HCT116 (cell line): ENCODE measurements at regions not wholly inside any gene's neighbourhood (a gene's known extent, or its start where the extent isn't known, plus 50 kb on each side); places are given as distances from the start of the nearest gene placed in this dataset.
A peak's percentile ranks its signal among the peaks of the same experiment; 100 is the strongest.

Experiments
- EZH2 ChIP-seq: fragments of 200-600 bp; sonication (generic); IDR thresholded peaks from 2 replicates; pipeline ENCODE4 v1.6.1; 2017; ENCODE audit warnings: antibody characterized with exemption, mixed run types
- EZH2phosphoT487 ChIP-seq: fragments of 200-600 bp; IDR thresholded peaks from 2 replicates; pipeline ENCODE4 v1.6.1; 2018; ENCODE audit warnings: antibody characterized with exemption, borderline replicate concordance
- FOSL1 ChIP-seq: IDR thresholded peaks from 2 replicates; pipeline ENCODE4 v1.6.1; 2012; ENCODE audit warnings: low read depth
- JUND ChIP-seq: IDR thresholded peaks from 2 replicates; pipeline ENCODE4 v1.6.1; 2012
- SP1 ChIP-seq: IDR thresholded peaks from 2 replicates; pipeline ENCODE4 v1.6.1; 2012; ENCODE audit warnings: low read depth
- TCF7L2 ChIP-seq: IDR thresholded peaks from 2 replicates; pipeline ENCODE4 v1.7.0; 2011; ENCODE audit warnings: borderline replicate concordance, inconsistent platforms; ENCODE audit not compliant: insufficient read depth, insufficient read length; ENCODE audit errors: extremely low read depth
- ZFX ChIP-seq: fragments of 450-650 bp; IDR thresholded peaks from 2 replicates; pipeline ENCODE4 v1.6.1; 2017
- ZNF274 ChIP-seq: fragments of 200-500 bp; sonication (Bioruptor generic); IDR thresholded peaks from 2 replicates; pipeline ENCODE4 v1.6.1; 2014; ENCODE audit warnings: mild to moderate bottlenecking, low read depth, low read length, inconsistent platforms
- TF ChIP-seq, protein P1 (sequence below), 3 experiments: fragments of 200-600 bp in 1 of 3; sonication (generic) in 1 of 3; IDR thresholded peaks in 2 of 3; conservative IDR thresholded peaks in 1 of 3; 2 replicates each; pipeline ENCODE4 v1.5.1; 2012 to 2017; ENCODE audit warnings: low read depth in 2 of 3, low read length in 2 of 3, antibody characterized with exemption in 1 of 3, borderline replicate concordance in 1 of 3, control low read depth in 1 of 3, mild to moderate bottlenecking in 1 of 3, mixed read lengths in 1 of 3, mixed run types in 1 of 3, moderate library complexity in 1 of 3; ENCODE audit not compliant: insufficient read depth in 1 of 3

DNA sequence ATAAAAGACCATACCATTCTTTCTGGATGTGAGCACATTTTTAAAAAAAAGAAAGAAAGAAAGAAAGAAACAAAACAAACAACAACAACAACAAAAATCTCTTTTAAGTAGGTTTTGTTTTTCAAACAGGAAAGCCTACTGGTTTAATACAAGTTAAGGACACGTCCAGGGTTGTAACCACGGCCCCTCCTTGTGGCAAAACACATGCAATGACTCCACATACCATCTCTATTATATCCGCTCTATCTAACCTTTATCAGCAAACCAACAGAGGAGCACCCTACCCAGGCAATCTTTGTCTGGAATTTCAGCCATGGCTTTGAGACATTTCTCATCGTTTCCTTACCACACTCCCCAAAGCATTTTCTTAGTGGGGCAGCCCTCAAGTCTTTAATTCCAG, 360.5 kb upstream of the TMPO start:
- TF ChIP-seq ZFX (no peak), ZNF274 (no peak), FOSL1 (no peak), EZH2 (no peak), JUND (no peak), TCF7L2 (no peak), EZH2phosphoT487 (no peak), SP1 (no peak)
- TF ChIP-seq, protein P1, sequence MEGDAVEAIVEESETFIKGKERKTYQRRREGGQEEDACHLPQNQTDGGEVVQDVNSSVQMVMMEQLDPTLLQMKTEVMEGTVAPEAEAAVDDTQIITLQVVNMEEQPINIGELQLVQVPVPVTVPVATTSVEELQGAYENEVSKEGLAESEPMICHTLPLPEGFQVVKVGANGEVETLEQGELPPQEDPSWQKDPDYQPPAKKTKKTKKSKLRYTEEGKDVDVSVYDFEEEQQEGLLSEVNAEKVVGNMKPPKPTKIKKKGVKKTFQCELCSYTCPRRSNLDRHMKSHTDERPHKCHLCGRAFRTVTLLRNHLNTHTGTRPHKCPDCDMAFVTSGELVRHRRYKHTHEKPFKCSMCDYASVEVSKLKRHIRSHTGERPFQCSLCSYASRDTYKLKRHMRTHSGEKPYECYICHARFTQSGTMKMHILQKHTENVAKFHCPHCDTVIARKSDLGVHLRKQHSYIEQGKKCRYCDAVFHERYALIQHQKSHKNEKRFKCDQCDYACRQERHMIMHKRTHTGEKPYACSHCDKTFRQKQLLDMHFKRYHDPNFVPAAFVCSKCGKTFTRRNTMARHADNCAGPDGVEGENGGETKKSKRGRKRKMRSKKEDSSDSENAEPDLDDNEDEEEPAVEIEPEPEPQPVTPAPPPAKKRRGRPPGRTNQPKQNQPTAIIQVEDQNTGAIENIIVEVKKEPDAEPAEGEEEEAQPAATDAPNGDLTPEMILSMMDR (IDR thresholded peaks at IDR 0.05 in 2 of 3, conservative IDR thresholded peaks at IDR 0.05 in 1 of 3; ENCODE audit: borderline replicate concordance in 1 of 3, insufficient read depth in 1 of 3, low read depth in 2 of 3, low read length in 2 of 3), result peak in 2 of 3 experiments; percentile 34 to 39; a peak in 4 of 6 replicates
